ENCODE measurements at regions not wholly inside any gene's neighbourhood (a gene's known extent, or its start where the extent isn't known, plus 50 kb on each side); places are given as distances from the start of the nearest gene placed in this dataset.

GRCh38 chr9:105836936-105837660 lies 142.8 kb downstream of the TMEM38B start:
- no peak for TF ChIP-seq CTCF (IDR thresholded peaks at IDR 0.05)
- TF ChIP-seq POLR2AphosphoS5 (IDR thresholded peaks at IDR 0.05) = no peak
